H1 (cell line): ENCODE measurements at regions not wholly inside any gene's neighbourhood (a gene's known extent, or its start where the extent isn't known, plus 50 kb on each side); places are given as distances from the start of the nearest gene placed in this dataset.

Experiments
- RNF2 ChIP-seq: fragments of 200-900, 300-1000 bp; sonication (generic); IDR thresholded peaks from 2 replicates; pipeline ENCODE4 v1.7.1; 2016; ENCODE audit warnings: borderline replicate concordance, low read depth, mild to moderate bottlenecking, antibody characterized with exemption, low read length; ENCODE audit not compliant: poor library complexity, severe bottlenecking; ENCODE audit errors: missing control alignments
- TAF1 ChIP-seq: IDR thresholded peaks from 2 replicates; pipeline ENCODE4 v1.6.1; 2011; ENCODE audit warnings: mild to moderate bottlenecking, low read depth, low read length
- TCF12 ChIP-seq: IDR thresholded peaks from 2 replicates; pipeline ENCODE4 v1.6.1; 2011; ENCODE audit warnings: low read depth, mild to moderate bottlenecking, low read length
- YY1 ChIP-seq: IDR thresholded peaks from 2 replicates; pipeline ENCODE4 v1.6.1; 2011; ENCODE audit warnings: low read depth, mild to moderate bottlenecking, low read length

GRCh38 chr13:111621164-111621563 is 300.7 kb downstream of the TEX29 start (continued):
- TF ChIP-seq TCF12 (no peak), YY1 (no peak), TAF1 (no peak), RNF2 (no peak)
